ENCODE measurements at regions not wholly inside any gene's neighbourhood (a gene's known extent, or its start where the extent isn't known, plus 50 kb on each side); places are given as distances from the start of the nearest gene placed in this dataset.
"Not testable (repeated sequence)": the region's sequence is repeated elsewhere in the genome, so short reads cannot be mapped to it uniquely, and the experiment has no call there.

DNA sequence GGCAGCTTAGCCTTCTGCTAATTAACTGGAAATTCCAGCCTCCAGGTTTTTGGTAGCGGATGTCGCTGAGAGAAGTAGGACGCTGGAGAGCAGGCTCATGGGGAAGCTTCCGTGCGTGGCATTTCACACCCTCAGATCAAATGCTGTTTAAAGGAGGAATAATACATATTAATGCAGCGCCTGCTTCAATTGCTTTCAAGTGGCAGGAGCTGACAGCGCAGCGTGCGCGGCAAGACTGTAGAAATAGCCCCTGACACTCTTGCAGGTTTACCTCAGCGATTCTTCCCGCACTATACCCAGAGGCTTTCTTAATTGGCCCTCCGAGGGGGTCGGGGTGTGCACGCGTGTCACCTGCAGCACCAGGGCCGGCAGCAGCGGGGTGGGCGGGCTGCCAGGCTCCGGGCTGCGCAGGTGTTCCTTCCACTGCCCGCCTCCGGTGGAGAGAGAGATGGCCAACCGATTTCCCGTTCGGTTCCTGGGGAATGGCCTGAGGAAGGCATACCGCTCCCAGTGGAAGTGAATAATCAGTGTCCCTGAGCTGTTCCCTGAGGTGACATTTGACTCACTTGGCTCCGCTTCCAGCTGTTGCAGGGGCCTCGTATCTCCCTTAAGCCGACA is 427.9 kb downstream of the KCTD16 start:
- TF ChIP-seq, protein P1, sequence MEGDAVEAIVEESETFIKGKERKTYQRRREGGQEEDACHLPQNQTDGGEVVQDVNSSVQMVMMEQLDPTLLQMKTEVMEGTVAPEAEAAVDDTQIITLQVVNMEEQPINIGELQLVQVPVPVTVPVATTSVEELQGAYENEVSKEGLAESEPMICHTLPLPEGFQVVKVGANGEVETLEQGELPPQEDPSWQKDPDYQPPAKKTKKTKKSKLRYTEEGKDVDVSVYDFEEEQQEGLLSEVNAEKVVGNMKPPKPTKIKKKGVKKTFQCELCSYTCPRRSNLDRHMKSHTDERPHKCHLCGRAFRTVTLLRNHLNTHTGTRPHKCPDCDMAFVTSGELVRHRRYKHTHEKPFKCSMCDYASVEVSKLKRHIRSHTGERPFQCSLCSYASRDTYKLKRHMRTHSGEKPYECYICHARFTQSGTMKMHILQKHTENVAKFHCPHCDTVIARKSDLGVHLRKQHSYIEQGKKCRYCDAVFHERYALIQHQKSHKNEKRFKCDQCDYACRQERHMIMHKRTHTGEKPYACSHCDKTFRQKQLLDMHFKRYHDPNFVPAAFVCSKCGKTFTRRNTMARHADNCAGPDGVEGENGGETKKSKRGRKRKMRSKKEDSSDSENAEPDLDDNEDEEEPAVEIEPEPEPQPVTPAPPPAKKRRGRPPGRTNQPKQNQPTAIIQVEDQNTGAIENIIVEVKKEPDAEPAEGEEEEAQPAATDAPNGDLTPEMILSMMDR (IDR thresholded peaks at IDR 0.05; ENCODE audit: control extremely low read depth, extremely low read depth) = no peak
- Histone ChIP-seq H3K36me3 (ENCODE audit: control insufficient read depth in 4 of 4, insufficient read depth in 4 of 4, low read length in 4 of 4) (no peaks in the 10 kb centered on the region), H3K9ac (ENCODE audit: insufficient read depth in 1 of 2, low read length in 2 of 2) (no peak overlapping the region), H3K27me3 (ENCODE audit: control insufficient read depth in 3 of 3, insufficient read depth in 3 of 3, low read length in 2 of 3) (no peaks in the 10 kb centered on the region), H3K4me3 (no peak overlapping the region), H3K27ac (ENCODE audit: low read depth in 1 of 2, low read length in 1 of 2) (no peak overlapping the region), H3K9me3 (ENCODE audit: control insufficient read depth in 4 of 4, insufficient read depth in 3 of 4, low read length in 3 of 4) (peaks cover 0 to 7% (median 0%) of the 10 kb centered on the region in 4 donors), H3K4me1 (ENCODE audit: control insufficient read depth in 5 of 5, insufficient read depth in 5 of 5, low read length in 5 of 5) (peaks cover 0 to 8% (median 0%) of the 10 kb centered on the region in 5 donors)
- ATAC-seq (ENCODE audit: insufficient read depth, low FRiP score) = no peak
- 13 to 30% methylated on average over 30 of the region's 30 CpGs for WGBS, 2 donors
- peak in 1 of 3 donors; percentile 6 for DNase-seq

DNA sequence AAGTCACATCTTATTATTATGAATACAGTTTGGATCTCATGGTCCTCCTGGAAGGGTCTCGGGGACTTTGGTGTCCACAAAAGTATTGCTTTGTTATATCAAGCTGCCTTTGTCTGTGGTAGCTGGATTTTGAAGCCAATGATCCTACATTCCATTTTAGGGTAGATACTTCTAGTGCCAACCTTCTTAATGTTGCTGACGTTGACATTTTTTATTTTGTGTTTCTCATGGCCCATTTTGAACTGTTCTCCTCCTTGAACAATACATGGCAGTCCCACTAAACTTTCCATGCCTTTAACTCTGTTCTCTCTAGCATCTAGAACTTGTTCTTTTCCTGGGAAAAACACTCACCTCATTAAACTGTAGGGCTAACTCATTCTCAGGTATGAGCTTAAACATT is 425.8 kb downstream of the KCTD16 start:
- no peaks in the 10 kb centered on the region for H3K27me3 ChIP-seq (ENCODE audit: control insufficient read depth in 3 of 3, insufficient read depth in 3 of 3, low read length in 2 of 3)
- no peak for DNase-seq
- no peak overlapping the region for H3K27ac ChIP-seq (ENCODE audit: low read depth in 1 of 2, low read length in 1 of 2)
- TF ChIP-seq, protein P1 (IDR thresholded peaks at IDR 0.05; ENCODE audit: control extremely low read depth, extremely low read depth) = no peak
- ATAC-seq (ENCODE audit: insufficient read depth, low FRiP score) = no peak
- peaks cover 0 to 8% (median 0%) of the 10 kb centered on the region in 5 donors for H3K4me1 ChIP-seq (ENCODE audit: control insufficient read depth in 5 of 5, insufficient read depth in 5 of 5, low read length in 5 of 5)
- peaks cover 0 to 7% (median 0%) of the 10 kb centered on the region in 4 donors for H3K9me3 ChIP-seq (ENCODE audit: control insufficient read depth in 4 of 4, insufficient read depth in 3 of 4, low read length in 3 of 4)
- no peaks in the 10 kb centered on the region for H3K36me3 ChIP-seq (ENCODE audit: control insufficient read depth in 4 of 4, insufficient read depth in 4 of 4, low read length in 4 of 4)
- H3K9ac ChIP-seq (ENCODE audit: insufficient read depth in 1 of 2, low read length in 2 of 2) = no peak overlapping the region
- WGBS, 2 donors = 83 to 85% methylated on average over 2 of the region's 2 CpGs
- H3K4me3 ChIP-seq = no peak overlapping the region

DNA sequence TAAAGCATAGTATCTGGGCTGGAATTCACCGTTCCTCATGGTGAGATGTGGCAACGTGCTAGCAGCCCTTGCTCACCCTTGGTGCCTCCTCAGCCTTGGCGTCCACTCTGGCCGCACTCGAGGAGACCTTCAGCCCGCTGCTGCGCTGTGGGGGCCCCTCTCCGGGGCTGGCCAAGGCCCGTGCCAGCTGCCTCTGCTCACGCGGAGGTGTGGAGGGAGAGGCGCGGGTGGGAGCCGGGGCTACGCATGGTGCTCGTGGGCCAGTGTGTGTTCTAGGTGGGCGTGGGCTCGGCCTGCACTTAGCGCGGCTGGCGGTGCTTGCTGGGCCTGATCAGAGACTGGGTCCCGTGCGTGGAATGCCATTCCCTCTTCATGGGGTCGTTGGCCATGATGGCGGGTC is 424.2 kb downstream of the KCTD16 start:
- Histone ChIP-seq H3K27me3 (ENCODE audit: control insufficient read depth in 3 of 3, insufficient read depth in 3 of 3, low read length in 2 of 3) (no peaks in the 10 kb centered on the region), H3K9me3 (ENCODE audit: control insufficient read depth in 4 of 4, insufficient read depth in 3 of 4, low read length in 3 of 4) (peaks cover 0 to 7% (median 0%) of the 10 kb centered on the region in 4 donors), H3K4me3 (no peak overlapping the region), H3K9ac (ENCODE audit: insufficient read depth in 1 of 2, low read length in 2 of 2) (no peak overlapping the region), H3K4me1 (ENCODE audit: control insufficient read depth in 5 of 5, insufficient read depth in 5 of 5, low read length in 5 of 5) (peaks cover 0 to 8% (median 0%) of the 10 kb centered on the region in 5 donors), H3K27ac (ENCODE audit: low read depth in 1 of 2, low read length in 1 of 2) (no peak overlapping the region), H3K36me3 (ENCODE audit: control insufficient read depth in 4 of 4, insufficient read depth in 4 of 4, low read length in 4 of 4) (no peaks in the 10 kb centered on the region)
- TF ChIP-seq, protein P1 (IDR thresholded peaks at IDR 0.05; ENCODE audit: control extremely low read depth, extremely low read depth) = no peak
- DNase-seq (no peak), ATAC-seq (ENCODE audit: insufficient read depth, low FRiP score) (no peak)
- WGBS, 2 donors = 92 to 97% methylated on average over 25 of the region's 25 CpGs

DNA sequence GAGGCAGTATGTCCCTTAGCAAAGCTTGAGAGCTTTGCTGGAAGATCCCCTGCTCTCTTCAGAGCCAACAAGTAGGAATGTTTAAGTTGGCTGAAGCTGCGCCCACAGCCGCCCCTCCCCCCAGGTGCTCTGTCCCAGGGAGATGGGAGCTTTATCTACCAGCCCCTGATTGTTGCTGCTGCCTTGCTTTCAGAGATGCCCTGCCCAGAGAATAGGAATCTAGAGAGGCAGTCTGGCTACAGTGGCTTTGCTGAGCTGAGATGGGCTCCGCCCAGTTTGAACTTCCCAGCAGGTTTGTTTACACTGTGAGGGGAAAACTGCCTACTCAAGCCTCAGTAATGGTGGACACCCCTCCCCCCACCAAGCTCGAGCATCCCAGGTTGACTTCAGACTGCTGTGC is 423.6 kb downstream of the KCTD16 start:
- not testable (repeated sequence) for H3K9ac ChIP-seq (ENCODE audit: insufficient read depth in 1 of 2, low read length in 2 of 2); H3K9me3 ChIP-seq (ENCODE audit: control insufficient read depth in 4 of 4, insufficient read depth in 3 of 4, low read length in 3 of 4); H3K4me3 ChIP-seq; ATAC-seq (ENCODE audit: insufficient read depth, low FRiP score); H3K27me3 ChIP-seq (ENCODE audit: control insufficient read depth in 3 of 3, insufficient read depth in 3 of 3, low read length in 2 of 3); H3K27ac ChIP-seq (ENCODE audit: low read depth in 1 of 2, low read length in 1 of 2); DNase-seq; H3K36me3 ChIP-seq (ENCODE audit: control insufficient read depth in 4 of 4, insufficient read depth in 4 of 4, low read length in 4 of 4); H3K4me1 ChIP-seq (ENCODE audit: control insufficient read depth in 5 of 5, insufficient read depth in 5 of 5, low read length in 5 of 5)
- WGBS, 2 donors = 65 to 74% methylated on average over 4 of the region's 4 CpGs

All from lung (tissue), 11 donors.